GM19025 (cell line): ENCODE measurements at regions not wholly inside any gene's neighbourhood (a gene's known extent, or its start where the extent isn't known, plus 50 kb on each side); places are given as distances from the start of the nearest gene placed in this dataset.

Source experiments
- ATAC-seq: cut with Tn5 transposase; IDR thresholded peaks from one replicate; pipeline ENCODE4 v1.9.1; 2021; ENCODE audit warnings: mild to moderate bottlenecking, low read depth, moderate library complexity; ENCODE audit not compliant: unreplicated experiment

DNA sequence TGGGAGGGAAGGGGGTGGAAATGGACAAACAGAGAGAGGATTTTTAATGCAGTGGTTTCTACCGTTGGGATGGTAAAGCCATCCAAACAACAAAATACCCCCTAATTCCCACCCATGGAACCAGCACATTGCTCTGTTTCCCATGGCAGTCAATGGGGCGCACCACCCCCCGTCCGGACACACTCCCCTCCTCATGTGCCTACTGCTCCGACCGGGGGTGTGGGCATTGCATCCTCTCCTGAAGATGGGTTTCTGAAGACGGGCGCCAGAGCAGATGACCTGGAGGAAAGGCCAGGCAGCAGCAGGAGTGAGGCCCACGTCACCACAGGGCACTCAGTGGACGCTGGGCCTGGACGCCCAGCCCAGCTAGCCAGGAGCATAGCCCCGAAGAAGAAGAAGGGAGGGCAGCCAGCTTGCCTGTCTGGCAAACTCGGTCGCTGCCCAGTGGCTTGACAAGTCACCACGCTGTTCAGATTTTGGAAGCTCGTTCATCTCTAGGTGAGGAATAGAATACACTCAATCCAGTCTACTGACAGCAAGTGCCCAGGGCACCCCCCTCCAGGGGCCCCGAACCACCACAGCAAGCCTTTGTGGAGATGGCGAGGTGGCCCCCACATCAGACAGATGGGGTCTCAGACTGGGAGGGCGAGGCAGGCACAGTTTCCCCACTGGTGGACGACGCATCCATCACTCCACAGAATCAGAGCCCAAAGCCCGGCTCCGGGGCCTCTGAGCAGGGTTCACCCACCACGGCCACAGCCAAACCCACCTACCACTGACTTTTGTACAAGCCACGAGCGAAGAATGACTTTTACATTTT lies 296.2 kb upstream of the SALL3 start:
- ATAC-seq: no peak

DNA sequence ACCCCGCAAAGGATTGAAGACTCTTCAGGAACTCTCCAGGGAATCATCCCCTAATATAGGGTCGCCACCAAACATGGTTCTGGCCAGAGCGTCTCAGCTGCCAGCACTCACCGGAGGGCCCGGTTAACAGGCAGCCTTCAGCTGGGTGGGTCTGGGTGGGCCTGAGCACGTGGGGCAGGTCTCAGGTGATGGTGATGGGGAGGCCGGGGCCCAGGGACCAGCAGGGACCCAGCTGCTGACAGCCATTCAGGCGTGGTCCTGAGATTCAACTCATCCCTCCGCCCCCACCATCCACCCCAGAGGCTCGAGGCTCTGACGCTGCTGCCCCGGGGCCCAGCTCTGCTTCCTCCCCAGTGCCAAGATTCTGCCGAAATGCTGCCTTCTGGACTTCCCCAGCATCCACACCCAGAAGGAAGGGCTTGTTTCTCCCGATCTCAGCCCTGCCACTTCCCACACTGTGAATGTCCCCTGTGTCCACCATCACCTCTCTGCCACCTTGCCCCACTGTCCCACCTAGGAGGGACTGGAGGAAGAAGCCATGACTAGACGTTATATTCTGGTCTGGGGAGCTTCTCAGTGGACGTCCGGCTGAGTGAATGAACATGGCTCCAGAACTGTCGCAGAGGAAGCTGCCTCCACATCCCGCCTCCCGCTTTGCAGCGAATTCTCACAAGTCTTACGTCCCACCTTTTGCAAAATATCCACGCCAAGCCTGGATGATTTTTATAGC lies 294.2 kb upstream of the SALL3 start:
- ATAC-seq: no peak

DNA sequence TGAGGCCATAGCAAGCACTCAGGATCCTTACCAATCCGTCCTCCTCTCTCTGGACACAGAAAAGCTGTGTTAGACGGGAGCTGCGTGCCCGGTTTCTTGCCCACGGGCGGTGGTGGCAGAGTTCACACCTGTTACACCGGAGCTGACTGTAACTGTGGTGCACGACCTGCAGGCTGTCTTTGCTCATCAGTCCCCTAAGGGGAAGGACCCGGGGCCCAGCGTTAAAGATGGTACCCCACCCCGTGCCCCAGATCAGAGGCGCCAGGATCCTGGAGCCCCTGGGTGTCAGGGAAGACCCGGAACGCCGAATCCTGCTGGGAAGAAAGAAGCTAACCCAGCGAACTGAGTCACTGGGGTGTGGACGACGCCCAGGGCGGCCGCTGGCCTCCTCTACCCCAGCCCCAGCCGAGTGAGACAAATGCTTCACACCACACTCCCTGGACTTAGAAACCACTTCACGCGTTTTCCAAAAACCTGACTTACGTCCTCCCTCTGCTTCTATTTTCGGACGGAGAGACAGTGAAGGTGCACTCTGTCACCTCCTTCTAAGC lies 293.6 kb upstream of the SALL3 start:
- ATAC-seq: no peak

DNA sequence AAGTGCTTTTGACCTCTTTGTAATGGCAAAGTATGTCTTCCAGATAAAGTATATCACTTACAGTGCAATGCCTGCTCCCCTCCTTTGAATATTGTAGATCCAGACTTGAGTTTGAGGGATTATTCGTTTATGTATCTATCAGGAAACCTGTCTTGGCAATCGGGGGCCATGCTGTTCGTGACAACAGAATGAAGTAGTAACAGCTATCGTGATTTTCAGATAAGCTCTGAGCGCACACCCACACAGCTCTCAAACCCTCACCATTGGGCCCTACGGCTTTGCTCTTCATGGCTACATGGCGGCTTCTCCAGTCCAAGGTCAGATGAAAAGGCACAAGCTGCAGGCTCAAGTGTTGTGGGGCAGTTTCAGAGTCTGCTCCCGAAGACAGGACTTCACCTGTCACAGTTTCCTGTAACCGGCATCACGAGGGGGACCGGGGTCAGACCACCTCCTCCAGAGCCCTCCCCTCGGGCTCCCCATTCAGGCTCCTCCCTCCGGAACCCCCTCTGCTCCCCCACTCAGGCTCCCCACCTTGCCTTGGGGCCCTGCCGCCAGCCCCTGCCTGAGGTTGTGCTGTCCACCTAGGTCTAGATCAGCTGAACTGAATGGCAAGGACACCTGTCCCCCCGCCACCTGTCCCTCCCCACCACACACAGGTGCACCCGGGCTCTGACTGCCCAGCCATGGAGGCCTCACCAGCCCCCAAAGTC lies 292.5 kb upstream of the SALL3 start:
- no peak for ATAC-seq

DNA sequence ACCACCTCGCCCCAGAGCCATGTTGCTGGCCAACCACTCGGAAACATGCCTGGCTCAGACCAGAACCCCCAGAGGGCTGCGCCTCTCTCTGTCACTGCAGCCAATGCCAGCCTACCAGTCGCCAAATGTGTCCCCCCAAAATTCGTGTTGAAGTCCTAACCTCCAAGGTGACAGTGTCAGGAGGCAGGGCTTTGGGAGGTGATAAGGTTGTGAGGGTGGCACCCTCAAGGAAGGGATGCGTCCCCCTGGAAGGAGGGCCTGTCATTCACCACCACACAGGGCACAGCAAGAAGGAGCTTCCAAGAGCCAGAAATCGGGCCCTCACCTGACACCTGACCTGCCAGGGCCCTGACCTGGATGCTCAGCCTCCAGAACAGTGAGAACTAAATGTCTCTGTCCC lies 291.9 kb upstream of the SALL3 start:
- ATAC-seq: no peak

DNA sequence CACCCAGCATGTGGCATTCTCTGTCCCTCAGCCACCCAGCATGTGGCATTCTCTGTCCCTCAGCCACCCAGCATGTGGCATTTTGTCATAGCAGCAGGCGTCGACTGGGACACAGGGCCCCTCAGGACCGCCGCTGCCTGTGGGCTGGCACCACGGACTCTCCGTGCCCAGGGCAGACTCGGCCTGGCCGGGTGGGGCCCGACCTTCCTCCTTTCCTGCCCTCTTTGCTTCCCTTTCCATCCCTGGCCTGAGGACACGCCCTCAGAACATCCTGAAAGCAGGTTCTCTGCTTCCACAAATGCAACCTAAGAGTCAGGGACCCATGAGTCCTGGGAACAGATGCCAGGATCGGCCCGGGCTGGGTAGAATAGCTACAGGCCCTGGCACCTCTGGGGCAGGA lies 291.4 kb upstream of the SALL3 start:
- ATAC-seq: no peak

DNA sequence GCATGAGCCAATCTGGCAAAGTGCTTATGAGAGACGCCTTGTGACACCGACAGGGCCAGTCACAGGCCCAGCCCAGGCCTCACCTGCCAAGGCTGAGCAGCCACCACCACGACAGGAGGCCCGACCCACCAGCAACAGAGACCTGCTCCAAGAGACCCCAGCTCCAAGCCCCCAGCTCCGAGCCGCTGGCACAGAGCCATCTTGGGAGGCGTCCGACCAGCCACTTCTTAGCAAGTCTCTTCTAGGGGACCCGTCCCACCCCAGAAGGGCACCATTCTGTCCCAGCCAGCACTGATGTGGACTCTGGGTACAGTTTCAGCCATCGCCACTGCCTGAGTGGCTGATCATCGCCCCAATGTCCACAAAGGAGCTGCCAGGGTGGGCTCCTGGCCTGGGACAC lies 290.7 kb upstream of the SALL3 start:
- no peak for ATAC-seq

DNA sequence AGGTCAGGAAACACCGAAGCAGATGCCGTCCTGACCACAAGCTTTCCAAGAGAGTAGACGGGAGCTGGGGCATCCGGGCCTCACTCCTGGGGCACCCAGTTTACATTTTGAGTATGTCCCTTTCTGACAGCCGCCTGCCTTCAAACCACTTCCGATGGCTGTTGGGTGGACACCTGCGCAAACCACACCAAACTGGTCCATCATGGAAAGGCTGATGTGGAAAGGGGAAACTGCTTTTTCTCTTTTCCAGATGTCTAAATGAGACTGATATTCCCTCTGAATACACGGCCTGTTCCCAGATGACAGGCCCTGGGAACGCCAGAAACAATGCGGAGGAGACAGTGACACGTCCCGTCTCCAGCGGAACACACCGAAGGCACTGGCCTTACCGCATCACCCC lies 290.0 kb upstream of the SALL3 start:
- ATAC-seq: no peak

DNA sequence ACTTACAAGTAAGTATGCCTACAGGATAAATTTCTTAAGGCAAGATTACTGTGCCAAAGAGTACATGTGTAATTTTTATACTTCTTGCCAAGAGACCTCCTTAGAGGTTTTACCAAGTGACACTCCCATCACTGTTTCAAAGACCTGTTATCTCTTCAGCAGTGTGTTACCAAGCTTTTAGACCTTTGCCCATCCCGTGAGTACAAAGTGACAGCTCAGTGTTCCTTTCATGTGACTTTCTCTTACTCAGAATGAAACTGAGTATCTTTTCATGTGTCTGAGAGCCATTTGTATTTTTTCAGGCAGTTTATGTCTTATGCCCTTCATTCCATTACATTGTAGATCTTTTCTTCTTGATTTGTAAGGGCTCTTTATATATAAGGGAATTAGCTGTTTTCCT lies 287.5 kb upstream of the SALL3 start:
- ATAC-seq: no peak

DNA sequence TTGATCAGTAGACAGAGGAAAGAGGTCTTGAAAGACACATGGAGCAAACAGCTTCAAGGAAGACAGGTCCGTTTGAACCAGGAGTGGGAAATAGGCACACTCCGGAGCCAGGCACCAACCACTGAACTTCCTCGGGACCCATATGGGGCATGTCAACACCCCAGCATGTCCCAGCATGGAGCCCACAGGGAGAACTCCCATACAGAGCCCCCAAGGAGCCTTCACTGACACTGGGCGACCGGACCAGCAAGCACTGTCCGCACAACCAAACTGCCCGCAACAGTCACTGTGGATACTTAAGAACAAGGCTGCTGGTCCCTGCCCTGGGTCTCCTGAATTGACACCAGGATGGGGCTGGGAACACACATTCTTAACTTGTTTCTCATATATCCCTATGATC lies 286.2 kb upstream of the SALL3 start:
- ATAC-seq: no peak

DNA sequence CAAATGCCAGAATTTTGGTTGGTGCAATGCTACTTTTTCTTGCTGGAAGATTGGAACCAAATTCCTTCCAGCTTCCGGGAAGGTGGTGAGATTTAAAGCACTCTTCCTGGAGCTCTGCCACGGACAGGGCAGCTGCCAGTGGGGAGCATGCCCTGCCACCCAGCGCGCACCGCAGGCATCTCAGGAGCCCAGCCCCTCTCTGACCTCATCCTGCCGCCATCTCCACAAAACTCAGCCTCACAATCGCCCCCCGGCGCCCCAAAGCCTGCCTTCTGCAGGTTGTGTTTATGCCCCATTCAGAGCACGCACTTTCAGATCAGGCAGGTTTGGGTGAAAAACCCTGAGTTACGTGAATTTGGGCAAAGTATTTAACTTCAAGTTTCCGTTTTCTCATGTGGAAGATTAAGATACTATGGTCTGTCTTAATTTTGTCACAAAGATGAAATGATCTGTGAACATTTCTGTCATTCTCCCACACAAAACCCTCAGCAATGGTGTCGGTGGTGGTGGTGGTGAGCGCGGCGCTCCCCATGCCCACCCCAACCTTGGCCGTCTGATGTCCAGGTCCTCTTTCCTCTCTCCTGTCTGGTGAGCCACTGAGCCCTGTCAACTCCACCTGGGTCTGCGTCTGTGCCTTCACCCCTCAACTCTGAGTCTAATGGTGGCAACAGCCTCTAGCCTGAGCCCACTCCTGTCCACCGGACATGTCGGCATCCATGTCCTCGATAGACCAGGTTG lies 282.8 kb upstream of the SALL3 start:
- no peak for ATAC-seq

DNA sequence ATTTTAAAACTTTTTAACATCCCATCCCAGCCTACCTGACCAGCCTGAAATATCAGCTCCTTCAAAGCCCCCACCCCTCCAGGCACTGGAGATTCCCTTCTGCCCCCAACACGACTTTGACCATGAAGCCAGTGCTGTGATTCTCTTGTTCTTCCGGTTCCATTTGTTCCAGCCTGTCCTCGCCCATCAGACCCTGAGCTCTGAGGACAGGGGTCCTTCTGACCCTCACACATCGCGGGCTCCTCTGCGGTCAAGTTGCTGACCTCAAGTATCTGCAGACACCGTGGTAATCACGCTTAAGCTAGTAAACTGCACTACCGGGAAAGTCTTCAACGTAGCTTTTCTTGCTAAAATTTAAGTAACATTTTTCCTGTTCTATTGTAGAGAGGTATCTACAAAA lies 282.2 kb upstream of the SALL3 start:
- ATAC-seq: no peak

DNA sequence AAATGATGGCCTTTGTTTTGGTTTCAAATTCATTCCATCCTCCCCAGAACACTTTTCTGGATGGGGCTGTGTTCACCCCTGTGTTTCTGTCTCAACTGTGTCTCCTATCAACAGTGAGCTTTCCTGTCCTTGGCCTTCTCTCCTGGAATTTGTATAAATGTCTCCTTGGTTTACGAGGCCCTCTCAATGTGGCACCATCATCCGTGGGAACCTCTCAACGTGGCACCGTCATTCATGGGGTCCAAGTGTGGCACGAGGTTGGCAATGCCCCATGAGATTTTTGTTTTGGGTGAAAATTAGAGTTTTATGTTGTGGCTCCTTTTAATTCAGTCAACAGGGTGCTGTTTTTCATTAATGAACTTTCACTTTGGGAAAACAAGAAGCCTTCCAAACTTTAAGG lies 280.7 kb upstream of the SALL3 start:
- no peak for ATAC-seq

DNA sequence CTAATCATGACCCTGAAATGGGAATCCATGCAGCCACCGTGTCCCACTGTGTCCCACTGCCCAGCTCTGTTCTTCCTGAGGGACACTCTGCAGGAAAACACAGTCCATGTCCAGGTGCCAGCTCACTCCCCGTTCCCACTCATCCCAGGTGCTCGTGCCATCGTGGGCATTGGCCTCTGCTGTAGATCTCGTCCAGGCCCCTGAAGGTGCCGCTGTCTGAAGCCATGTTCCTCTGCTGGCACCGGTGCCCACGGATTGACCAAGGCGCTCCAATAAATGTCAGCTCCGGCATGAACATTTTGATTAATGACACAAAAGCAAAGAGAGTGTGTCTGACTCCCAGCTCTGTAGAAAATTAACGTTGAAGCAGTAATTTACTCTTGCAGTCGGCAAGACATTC lies 280.1 kb upstream of the SALL3 start:
- no peak for ATAC-seq

DNA sequence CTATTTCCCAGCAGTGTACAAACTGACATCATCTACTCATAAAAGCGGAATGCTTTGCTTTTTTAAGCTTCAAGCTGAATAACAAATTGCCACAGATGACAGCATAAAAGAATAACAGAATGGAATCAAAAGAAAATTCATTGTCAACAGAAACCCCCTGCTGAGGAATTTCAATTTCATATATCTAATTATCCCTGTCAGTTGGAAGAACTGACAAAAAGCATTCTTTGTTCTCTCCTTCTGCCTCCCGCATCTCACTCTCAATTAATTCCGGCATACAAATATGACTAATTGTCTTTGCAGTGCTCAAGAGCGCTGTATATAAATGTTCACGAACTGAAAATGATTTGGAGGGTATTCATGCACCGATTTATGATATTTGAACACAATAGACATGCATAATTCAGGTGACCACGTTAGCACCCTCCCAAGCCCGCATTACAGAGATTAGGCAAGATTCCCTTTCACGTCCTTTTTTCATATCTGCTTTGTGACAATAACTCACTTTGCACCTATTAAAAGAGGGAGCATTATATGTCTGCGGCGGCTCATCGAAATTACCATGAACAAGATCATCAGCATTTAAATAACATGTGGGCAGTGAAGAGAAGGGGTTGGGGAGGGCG lies 277.7 kb upstream of the SALL3 start:
- no peak for ATAC-seq

DNA sequence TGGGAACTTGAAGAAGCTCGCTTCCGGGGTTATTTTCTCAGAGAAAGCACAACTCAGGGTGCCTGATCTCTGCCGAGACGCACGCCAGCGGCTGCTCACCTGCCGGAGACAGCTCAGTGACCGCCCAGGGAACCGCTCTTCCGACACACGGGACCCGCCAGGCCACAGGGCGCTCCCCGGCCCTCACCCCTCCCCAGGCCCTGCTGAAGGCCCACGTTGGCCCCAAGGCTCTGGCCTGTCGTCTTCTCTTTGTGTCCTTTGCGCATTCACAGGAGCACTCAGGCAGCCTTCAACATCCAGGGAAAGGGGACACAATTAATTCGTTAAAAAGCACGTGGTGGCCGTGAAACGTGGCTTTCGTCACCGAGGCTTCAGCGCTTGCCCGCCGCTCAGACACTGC lies 276.3 kb upstream of the SALL3 start:
- ATAC-seq: no peak

DNA sequence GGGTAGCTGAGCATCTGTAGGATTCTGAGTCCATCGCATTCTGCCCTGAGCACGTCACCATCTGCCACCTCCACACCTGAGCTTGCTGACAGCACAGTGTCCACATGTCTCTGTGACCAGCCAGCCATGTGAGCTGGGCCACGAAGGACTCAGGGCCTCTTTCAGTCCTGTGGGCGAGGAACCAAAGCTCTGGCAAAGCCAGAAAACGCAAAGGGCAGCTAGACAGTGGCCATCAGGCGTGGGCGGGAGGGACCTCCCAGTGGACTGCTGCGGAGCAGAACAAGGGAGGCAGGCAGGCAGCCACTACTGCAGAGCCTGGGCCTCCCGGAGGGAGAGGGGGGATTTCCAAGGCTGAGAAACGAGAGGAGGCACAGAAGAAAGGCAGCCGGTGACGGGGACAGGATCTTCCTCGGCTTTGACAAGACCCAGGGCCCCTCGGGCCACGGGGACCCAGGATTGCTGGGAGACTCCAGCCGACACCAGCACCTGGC lies 274.6 kb upstream of the SALL3 start:
- ATAC-seq: no peak

DNA sequence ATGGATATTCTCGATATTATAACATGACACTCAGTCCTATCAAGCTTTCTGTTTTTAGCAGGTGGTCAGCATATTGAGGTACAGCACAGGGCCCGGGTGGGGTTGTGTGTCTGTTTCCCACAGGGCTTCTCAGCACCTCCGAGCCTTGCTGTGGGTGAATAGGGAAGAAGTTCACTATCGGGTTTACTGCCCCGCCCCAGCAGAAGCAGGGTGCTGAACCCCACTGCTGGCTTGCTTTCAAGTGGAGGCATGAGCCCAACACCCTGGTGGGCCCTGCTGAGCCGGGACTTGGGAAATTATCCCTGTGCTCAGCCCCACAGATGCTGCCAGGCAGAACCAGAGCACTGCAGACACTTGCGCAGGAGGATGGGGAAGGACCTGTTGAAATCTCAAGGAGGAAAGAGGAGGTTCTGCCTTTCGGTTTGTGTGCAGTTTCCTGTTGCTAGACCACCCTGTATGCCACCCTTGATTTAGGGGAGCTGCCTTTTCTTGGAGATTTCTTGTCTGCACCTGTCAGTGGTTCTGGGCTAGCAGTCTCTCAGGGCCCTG lies 270.3 kb upstream of the SALL3 start:
- no peak for ATAC-seq

DNA sequence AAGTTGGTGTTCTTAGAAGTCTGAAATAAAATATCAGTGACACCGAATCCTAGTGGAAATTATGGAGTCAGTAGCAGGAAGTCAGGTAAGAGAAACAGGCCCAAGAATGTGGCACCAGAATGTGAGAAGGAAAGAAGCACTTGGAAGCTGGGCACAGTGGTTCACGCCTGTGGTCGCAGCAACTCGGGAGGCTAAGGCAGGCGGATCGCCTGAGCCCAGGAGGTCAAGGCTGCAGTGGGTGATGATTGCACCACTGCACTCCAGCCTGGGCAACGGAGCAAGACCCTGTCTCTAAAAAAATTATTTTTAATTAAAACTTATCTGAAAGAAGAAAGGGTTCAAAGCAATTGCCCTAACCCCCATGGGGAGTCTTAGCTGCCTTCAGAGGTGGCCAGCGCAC lies 268.3 kb upstream of the SALL3 start:
- ATAC-seq: no peak

DNA sequence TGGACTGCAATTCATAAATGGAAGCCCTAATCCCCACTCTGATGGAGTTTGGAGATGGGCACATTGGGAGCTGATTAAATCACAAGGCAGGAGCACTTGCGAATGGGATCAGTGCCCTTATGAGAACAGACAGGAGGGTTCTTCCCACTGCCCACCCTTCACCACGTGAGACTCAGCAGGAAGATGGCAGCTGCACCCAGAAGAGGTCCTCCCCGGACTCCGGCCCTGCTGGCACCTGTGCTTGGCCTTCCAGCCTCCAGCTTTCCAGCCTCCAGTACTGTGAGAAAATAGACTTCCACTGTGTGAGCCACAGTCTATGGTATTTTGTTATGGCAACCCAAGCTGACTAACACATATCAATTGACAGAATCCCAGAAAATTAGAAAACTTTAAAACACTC lies 267.6 kb upstream of the SALL3 start:
- ATAC-seq: no peak
